HG03575 (cell line): ENCODE measurements at regions not wholly inside any gene's neighbourhood (a gene's known extent, or its start where the extent isn't known, plus 50 kb on each side); places are given as distances from the start of the nearest gene placed in this dataset.
"Not testable (repeated sequence)": the region's sequence is repeated elsewhere in the genome, so short reads cannot be mapped to it uniquely, and the experiment has no call there.

Experiments used
- ATAC-seq: cut with Tn5 transposase; IDR thresholded peaks from one replicate; pipeline ENCODE4 v1.9.1; 2021; ENCODE audit not compliant: unreplicated experiment, insufficient number of reproducible peaks, low FRiP score; ENCODE audit errors: extremely low read depth

DNA sequence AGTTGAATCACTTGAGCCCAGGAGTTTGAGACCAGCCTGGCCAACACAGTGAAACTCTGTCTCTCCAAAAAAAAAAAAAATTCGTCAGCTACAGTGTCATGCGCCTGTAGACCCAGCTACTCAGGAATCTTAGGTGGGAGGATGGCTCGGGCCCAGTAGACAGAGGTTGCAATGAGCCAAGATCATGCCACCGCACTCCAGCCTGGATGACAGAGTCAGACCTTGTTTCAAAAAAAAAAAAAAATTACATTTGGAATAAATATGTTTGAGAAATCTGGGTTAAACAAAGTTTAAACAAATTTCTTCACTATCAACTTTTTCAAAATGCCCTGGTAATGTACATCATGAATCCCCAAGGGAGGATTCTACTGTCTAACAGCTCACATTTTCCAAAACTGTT lies 187.0 kb upstream of the RASSF8 start:
- ATAC-seq: no peak

DNA sequence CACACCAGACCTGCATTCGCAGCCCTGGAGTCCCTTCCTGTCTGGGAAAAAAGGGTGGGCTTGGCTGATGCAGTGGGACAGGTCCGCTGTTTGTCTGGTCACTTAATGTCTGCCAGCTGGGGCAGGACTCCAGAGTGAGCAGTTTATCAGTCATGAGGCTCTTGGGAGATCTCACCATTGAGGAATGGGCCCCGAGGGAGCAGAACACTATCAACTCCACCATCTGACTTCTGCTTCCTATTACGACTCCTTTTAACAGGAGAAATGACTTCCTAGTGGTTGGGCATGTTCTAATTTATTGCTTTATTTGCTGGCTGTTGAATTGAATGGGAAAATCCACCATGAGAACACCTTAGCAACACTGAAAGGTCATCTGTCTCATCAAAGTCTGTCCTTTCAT lies 182.5 kb upstream of the RASSF8 start:
- ATAC-seq: no peak

DNA sequence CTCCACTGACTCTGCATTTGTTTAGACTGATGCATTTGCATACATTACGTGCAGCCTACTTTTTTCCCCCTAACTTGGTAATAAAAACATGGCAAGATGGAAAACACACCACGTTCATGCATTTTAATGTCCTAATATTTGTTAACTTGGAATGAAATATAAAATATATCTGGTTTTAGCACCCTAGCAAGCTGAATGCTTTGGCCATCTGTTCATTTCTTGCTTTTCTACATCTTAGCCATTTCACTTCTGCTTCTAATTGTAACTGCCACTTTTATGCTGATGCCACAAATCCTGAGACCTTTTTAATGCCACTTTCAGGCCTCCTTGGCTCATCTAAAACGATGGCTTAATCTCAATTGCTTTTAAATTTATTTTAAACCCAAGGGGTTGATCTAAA lies 177.7 kb upstream of the RASSF8 start:
- no peak for ATAC-seq

DNA sequence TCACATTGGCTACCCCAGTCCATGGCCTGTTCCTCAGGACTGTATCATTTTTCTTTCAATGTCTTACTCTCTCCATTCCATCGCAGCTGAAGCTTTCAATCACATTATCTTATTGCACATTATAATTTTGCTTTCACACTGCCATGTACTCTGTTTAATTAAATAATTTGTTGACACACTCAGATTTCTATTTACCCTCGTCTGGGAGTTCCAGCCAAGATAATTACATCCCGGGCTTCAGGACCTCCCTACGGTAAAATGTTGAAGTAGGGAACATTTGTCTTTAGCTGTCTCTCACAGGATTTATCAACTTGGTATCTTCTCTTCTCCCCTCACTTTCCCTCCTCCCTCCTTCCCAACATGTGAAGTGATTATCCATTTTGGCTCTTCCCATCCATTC lies 177.2 kb upstream of the RASSF8 start:
- no peak for ATAC-seq

DNA sequence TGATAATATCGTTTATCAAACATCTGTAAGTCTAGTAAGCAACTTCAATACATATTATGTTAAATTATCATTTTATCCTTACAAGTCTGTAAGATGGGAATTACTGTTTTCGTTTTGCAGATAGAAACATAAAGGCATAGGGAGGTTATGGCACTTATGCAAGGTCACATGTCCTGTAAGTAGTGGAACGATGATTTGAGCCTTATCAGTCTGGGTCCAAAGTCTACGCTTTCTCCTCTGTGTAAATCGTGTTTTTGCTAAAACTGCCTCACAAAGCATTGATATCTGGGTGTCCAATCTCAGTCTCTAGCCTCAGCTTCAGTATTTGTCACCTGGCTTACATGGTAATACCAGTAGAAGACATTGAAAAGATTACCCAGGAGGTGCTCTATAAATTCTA lies 174.9 kb upstream of the RASSF8 start:
- no peak for ATAC-seq

DNA sequence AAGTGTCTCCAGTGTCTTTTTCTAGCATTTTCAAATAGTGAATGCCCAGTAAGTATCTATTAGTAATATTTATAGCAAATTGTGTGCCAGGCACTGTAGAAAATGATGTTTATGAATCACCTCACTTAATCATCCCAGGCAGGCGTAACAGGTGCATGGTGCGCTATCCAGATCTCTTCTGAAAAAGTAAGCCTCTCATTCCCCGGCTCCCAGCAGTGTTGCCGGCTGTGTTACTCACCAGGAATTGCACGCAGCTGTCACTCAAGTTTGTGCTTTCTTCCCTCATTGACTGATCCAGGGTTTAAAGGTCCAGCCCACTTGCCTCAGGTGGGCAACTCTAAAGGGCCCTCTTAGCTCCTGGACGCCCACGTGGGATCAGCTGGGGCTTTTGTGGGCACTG lies 173.8 kb upstream of the RASSF8 start:
- no peak for ATAC-seq

DNA sequence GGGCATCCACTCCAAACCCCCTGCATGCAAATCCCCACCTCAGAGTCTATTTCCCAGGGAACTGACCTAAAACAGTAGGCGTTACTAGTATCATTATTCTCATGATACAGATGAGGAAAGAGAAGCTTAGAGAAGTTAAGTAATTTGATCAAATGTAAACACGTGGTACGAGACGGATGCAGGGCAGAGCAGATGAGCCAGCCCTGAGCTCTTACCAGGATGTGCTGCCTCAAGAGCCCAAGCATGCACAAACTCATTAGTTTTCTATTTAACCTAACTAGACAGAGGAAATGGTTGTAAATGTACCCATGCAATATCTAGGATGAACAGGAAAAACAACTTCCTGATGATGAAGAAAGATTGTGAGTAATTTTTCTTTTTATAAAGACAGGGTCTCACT lies 173.3 kb upstream of the RASSF8 start:
- ATAC-seq: no peak

DNA sequence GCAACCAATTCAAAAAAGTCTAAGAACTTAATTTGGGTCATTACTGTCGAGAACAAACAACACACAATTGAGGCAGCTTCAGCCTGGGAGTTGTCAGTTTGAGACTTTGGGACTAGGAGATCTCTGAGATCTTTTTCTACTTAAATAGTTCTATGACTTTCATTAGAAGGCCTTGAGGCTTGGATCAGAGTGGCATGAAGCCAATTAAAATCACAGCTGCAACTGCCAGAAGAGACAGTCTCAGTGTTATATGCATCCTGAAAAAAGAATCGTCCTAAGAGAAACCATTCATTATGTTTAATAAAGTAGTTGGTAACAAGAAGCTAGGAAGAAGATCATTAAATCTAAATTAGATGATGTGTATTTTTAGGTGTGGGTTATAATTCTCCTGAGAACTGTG lies 170.8 kb upstream of the RASSF8 start:
- ATAC-seq: no peak

DNA sequence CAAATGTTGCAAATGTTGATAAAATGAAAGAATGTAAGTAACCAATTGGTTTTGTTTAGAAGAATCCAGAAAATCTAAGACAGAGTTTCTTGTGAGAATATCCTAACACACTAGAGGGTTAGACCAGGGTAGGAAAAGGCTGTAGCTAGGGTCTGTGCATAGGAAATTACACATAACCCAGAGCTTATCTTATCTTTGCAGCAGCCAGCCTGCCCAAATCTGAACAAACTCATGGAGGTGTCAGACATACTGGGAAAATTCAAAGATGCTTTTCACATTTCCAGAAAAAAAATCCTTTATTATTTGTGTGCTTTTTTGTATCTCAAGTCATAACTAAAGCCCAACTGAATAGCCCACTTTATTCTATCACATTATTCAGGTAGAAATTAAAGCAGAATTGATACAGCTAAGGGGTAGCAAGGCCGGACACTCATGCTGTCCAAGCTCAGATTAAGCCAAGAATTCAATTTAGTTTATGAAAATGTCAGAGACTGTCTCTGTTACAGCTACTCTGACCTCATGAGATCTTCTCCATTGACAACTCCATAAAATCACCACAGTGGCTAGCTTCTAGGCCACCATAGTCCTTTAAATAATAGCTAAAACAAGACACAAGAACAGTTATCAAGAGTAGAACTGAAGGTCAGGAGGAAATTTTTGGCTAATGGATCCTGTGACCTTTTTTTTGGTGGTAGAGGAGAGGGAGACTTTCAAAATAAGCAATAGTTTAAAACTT lies 169.6 kb upstream of the RASSF8 start:
- no peak for ATAC-seq

DNA sequence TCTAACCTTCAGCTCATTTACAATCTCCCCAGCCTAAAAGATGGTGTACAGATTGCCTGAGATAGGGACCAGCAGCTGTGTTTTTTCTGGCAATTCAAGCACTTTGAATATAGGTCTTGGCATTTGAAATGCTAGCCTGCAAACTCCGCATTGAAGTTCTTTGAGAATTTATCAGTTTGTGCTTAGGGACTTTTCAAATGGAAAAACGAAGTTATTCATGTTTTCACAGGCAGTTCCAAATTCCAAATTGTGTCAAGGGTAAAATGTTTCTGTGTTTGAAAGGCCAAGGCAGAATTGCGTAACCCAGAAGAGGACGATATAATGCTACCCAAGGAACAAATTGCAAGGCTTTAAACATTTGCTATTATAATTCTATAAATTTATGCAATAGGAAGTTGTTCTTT lies 168.9 kb upstream of the RASSF8 start:
- ATAC-seq: no peak

DNA sequence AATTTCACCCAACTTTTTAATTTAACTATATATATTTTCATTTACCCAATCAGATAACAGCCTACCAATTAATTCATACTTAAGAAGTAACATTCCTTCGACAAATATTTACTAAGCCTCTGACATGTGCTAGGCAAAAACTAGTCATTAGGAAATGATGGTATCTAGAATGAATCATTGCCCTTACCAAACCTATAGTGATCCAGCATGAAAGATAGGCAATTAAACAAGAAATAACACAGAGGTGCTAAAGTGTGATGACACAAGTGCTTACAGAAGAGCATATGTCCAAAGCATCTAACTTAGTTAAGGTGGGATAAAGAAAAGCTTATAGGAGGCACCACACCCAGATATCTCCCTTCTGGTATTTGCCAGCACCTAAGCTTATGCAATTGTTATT lies 166.5 kb upstream of the RASSF8 start:
- no peak for ATAC-seq

DNA sequence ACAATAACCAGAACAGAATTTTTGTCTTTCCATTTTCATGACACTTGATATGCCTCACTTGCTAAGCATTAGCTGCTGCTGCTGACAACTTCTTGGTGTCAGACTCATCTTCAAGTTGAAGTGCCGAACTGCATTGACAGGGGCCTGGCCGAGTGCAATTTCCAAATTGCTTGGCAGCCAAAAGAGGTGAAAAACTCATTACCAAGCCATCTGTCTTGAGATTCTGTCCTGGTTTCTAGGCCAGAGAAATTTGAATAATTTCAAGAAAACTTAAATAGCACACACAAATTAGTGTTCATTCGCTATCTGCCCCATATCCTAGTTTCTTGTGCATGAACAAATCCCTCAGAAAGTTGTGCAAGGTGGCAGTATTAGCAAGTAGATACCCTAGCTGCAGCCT lies 165.3 kb upstream of the RASSF8 start:
- ATAC-seq: no peak

DNA sequence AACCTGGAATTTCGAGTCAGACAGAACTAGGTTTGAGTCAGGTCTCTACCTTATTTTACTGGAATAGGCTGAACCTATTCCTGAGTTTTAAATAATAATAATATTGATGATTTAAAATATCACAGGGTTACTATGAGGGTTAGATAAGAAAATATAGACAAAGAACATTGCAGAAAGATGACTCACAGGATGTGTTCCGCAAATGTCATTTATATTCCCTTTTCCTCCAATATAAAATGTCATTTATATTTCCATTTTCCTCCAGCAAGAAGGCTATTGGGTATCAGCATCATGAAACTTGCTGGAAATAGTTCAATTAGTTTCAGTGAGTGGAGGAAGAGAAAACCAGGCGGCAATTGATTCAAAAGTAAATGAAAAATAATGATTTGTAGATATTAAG lies 163.9 kb upstream of the RASSF8 start:
- ATAC-seq: no peak

DNA sequence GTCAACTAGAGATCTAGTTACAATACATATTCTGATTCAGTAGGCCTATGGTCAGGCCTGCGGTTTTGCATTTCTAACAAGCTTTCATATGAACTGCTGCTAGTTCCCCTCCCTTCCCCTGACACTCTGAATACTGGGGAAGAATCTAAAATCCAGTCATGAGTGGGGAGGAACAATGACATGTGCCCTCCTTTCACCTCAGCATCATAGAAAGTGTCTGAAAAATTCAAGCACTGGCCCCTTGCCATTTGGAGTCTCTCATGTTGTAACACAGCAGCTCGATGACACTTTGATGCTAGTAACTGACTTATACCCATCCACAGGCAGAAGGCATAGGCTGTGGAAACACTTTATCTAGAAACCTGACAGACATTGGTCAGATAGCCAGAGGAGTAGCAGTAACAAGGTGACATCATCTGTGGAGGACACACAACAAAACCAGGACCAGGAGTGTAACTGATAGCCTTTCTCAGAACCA lies 161.9 kb upstream of the RASSF8 start:
- no peak for ATAC-seq

DNA sequence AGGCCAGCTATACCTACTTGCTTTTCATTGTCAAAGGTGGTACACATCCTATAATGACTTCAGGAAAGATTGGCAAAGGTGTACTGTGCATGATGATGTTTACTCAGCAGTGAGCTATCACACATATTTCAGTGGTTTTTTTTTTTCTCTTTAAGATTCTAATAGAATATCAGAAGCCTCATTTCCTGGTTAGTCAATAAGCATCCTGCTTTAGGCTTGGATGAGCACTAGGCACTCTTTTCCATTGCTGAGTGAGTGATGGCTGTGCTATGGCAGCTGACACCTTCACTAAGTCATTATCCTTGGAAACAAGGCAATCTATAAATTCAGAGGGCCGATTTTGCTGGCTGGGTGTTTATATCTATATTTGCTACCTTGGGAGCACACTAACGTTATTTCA lies 161.1 kb upstream of the RASSF8 start:
- no peak for ATAC-seq

DNA sequence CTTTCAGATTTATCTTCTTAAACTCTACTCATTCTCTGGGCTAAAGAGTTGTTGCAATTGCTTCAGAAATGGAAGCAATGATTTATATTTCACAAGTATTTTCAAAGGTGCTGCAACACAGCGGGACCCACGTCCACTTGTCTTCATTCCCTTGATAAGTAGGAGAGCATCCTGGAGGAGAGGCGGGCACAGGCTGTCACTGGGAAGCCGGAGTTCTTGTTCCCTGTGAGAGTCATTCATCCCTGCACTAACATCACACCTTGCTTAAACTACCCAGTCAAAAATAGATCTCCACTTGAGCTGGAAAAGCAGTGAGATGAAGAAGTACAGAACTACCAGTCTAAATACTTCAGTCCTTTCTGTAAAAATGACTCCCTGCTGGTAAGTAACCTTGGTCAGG lies 160.5 kb upstream of the RASSF8 start:
- no peak for ATAC-seq

DNA sequence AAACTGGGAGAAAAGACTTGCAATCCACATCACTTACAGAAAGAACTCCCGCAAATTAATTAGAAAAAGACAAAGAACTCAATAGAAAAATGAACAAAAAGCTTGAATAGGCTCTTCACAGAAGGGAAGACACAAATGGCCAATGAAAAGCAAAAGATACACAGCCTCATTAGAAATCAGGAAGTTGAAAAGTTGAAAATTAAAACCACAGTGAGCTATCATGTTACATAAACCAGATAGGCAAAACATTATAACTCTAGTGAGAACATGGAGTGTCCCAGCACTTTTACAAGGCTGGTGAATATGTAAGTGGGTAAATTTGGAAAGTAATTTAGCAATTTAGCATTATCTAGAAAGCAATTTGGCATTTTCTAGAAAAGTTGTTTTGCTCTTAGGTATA lies 158.4 kb upstream of the RASSF8 start:
- ATAC-seq: no peak

DNA sequence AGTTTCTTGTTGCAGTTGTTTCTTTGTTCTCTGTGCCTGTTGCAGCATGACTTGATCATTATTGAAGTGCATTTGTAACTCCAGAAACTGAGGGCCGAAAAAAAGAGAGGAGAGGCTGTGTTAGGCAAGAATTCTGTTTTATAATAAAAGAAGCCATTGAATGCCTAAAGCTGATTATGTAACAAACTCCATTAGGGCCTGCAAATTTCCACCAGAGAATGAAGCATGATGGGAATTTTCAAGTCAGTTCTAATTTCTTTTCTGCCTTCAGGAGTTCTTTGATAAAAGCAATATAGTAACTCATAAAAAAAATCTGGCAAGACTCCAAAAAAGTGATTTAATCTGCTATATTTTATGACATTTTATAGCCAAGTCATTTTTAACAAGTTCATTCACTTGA lies 156.7 kb upstream of the RASSF8 start:
- ATAC-seq: no peak

DNA sequence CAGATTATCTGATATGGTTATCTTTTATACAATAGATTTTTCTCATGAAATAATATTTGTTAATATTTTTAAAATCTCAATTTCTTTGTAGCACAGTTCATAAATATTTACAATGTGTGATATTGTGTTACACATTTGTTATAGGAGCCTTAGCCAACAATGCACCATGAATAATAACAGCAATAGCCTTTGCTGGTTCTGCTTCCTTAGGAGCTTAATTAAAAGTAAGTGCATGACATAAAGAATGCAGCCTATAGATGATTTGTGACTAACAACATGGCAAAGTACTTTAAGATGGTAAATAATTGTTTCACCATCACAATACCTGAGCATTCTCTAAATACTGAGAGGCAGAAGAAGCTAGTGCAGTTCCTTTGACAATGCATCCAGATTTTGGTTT lies 156.3 kb upstream of the RASSF8 start:
- no peak for ATAC-seq

DNA sequence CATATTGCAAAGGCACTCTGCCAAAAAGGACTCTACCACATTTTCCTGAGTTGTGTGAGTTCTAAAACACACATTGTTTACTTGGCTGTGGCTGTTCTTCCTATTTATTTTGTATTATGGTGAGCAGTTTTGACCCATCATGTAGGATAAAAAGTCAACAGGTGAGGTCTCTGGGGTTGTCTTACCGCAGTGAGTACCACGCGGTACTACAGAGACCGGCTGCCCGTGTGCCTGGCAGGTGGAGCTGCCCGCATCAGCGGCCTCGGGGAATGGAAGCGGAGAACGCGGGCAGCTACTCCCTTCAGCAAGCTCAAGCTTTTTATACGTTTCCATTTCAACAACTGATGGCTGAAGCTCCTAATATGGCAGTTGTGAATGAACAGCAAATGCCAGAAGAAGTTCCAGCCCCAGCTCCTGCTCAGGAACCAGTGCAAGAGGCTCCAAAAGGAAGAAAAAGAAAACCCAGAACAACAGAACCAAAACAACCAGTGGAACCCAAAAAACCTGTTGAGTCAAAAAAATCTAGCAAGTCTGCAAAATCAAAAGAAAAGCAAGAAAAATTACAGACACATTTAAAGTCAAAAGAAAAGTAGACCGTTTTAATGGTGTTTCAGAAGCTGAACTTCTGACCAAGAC lies 155.3 kb upstream of the RASSF8 start:
- ATAC-seq: not testable (repeated sequence)

DNA sequence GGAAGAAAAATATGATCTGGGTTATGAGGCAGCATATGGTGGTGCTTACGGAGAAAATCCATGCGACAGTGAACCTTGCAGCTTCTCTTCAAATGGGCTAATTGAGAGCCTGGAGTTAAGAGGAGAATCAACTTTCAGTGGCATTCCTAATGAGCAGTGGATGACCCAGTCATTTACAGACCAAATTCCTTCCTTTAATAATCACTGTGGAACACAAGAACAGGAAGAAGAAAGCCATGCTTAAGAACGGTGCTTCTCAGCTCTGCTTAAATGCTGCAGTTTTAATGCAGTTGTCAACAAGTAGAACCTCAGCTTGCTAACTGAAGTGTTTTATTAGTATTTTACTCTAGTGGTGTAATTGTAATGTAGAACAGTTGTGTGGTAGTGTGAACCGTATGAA lies 154.2 kb upstream of the RASSF8 start:
- ATAC-seq: not testable (repeated sequence)
